ENCODE measurements at regions not wholly inside any gene's neighbourhood (a gene's known extent, or its start where the extent isn't known, plus 50 kb on each side); places are given as distances from the start of the nearest gene placed in this dataset.

- no peak for TF ChIP-seq POLR2AphosphoS5 (IDR thresholded peaks at IDR 0.05)
- no peak for TF ChIP-seq POLR2A (IDR thresholded peaks at IDR 0.05)
- no peak for TF ChIP-seq CTCF (IDR thresholded peaks at IDR 0.05)
Measured at GRCh38 chr12:126932156-126932555, 1334.8 kb upstream of the TMEM132C start.

Measured in prostate gland (tissue), 2 donors.